ENCODE measurements at regions not wholly inside any gene's neighbourhood (a gene's known extent, or its start where the extent isn't known, plus 50 kb on each side); places are given as distances from the start of the nearest gene placed in this dataset.

DNA sequence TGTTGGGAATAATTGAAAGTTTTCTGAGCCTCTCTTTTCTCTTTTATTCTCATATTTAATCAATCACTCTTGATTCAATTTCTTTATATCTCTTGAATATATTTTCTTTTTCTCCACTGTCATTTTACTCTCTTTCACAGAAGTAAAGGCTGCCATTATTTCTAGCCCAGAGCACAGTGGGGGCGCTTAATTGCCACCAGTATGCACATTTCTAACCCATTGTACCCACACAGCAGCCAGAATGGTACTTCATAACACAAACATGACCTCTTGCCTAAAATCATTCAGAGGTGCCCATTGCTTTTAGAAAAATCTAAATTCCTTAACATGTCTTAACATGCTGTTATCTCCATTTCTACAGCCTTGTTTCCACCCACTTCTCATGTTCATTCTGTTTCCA is 190.2 kb upstream of the LMO3 start:
- TF ChIP-seq, protein P1, sequence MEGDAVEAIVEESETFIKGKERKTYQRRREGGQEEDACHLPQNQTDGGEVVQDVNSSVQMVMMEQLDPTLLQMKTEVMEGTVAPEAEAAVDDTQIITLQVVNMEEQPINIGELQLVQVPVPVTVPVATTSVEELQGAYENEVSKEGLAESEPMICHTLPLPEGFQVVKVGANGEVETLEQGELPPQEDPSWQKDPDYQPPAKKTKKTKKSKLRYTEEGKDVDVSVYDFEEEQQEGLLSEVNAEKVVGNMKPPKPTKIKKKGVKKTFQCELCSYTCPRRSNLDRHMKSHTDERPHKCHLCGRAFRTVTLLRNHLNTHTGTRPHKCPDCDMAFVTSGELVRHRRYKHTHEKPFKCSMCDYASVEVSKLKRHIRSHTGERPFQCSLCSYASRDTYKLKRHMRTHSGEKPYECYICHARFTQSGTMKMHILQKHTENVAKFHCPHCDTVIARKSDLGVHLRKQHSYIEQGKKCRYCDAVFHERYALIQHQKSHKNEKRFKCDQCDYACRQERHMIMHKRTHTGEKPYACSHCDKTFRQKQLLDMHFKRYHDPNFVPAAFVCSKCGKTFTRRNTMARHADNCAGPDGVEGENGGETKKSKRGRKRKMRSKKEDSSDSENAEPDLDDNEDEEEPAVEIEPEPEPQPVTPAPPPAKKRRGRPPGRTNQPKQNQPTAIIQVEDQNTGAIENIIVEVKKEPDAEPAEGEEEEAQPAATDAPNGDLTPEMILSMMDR (IDR thresholded peaks at IDR 0.05): no peak
- no peak for TF ChIP-seq EZH2 (IDR thresholded peaks at IDR 0.05; ENCODE audit: borderline replicate concordance, insufficient read depth, low read depth, low read length, poor library complexity, severe bottlenecking)
- Histone ChIP-seq H2AFZ (ENCODE audit: insufficient read depth, low read depth, low read length, poor library complexity, severe bottlenecking) (no peak overlapping the region), H3K4me2 (replicated peaks; ENCODE audit: low read depth, low read length, poor library complexity, severe bottlenecking) (no peak overlapping the region), H3K79me2 (ENCODE audit: control insufficient read depth, insufficient read depth, low read length) (no peaks in the 10 kb centered on the region), H3K4me1 (ENCODE audit: control insufficient read depth in 2 of 2, insufficient read depth in 2 of 2, low read length in 2 of 2) (no peaks in the 10 kb centered on the region), H3K27ac (ENCODE audit: low read length in 2 of 2) (no peak overlapping the region), H3K27me3 (replicated peaks in 1 of 4; ENCODE audit: control extremely low read depth in 1 of 4, control insufficient read depth in 3 of 4, insufficient read depth in 4 of 4, low read length in 3 of 4) (no peaks in the 10 kb centered on the region), H3K4me3 (ENCODE audit: control extremely low read depth in 1 of 5, extremely low read depth in 1 of 5, insufficient read depth in 1 of 5, low read depth in 2 of 5, low read length in 4 of 5) (no peak overlapping the region), H3K36me3 (replicated peaks in 1 of 2; ENCODE audit: control extremely low read depth in 1 of 2, control insufficient read depth in 1 of 2, extremely low read depth in 1 of 2, insufficient read depth in 2 of 2, low read length in 1 of 2) (no peaks in the 10 kb centered on the region), H4K20me1 (ENCODE audit: control insufficient read depth, insufficient read depth, low read length, poor library complexity, severe bottlenecking) (no peaks in the 10 kb centered on the region), H3K9me3 (ENCODE audit: control extremely low read depth in 1 of 3, control insufficient read depth in 2 of 3, insufficient read depth in 1 of 3, low read length in 2 of 3) (no peaks in the 10 kb centered on the region), H3K9ac (ENCODE audit: low read length) (no peak overlapping the region)
- POLR2A ChIA-PET: no interaction called here
- no peak for DNase-seq
- Mint-ChIP-seq H3K4me1 (no peaks in the 10 kb centered on the region), H3K27ac (no peak overlapping the region), H3K9me3 (ENCODE audit: insufficient read depth) (no peaks in the 10 kb centered on the region), H3K27me3 (no peaks in the 10 kb centered on the region), H3K4me3 (no peak overlapping the region)
- intact Hi-C loops (cut with micrococcal nuclease): no loop called here
- CTCF ChIA-PET: no interaction called here
- no peak for ATAC-seq (ENCODE audit: low read depth)
- WGBS (ENCODE audit: insufficient coverage): 33% methylated on average over 1 of the region's 1 CpG

DNA sequence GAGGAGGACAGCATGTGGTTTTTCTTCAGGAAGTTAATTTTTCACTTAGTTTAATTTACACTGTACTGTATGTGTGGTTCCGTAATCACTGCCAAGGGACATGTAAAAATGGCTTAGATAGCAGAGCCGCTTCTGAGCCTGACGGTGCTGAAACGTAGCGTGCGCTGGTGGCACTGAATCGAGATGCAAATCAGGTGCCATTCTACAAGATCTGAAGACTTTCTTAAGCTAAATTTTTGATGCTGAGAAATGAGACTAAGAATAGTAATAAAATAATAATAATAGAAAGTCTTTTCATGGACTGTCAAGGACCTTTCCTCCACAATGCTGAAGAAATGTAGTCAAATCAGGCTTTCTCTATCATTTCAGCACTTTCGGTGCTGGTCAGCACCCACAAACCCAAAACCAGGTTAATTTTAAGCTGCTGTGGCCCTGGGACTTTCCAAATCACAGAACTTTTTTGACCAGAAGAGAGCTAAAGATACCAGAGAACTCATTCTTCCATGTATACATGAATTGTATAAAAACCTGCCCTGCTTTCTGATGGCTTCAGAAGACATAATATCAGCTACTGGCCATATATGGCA is 183.3 kb upstream of the LMO3 start:
- no peaks in the 10 kb centered on the region for H3K36me3 ChIP-seq (replicated peaks in 1 of 2; ENCODE audit: control extremely low read depth in 1 of 2, control insufficient read depth in 1 of 2, extremely low read depth in 1 of 2, insufficient read depth in 2 of 2, low read length in 1 of 2)
- H3K4me1 Mint-ChIP-seq: no peaks in the 10 kb centered on the region
- no peak overlapping the region for H3K27ac Mint-ChIP-seq
- TF ChIP-seq, protein P1 (IDR thresholded peaks at IDR 0.05): no peak
- no peaks in the 10 kb centered on the region for H3K9me3 Mint-ChIP-seq (ENCODE audit: insufficient read depth)
- ChIA-PET CTCF (no interaction called here), POLR2A (no interaction called here)
- intact Hi-C loops (cut with micrococcal nuclease): no loop called here
- no peaks in the 10 kb centered on the region for H3K79me2 ChIP-seq (ENCODE audit: control insufficient read depth, insufficient read depth, low read length)
- no peak overlapping the region for H3K4me2 ChIP-seq (replicated peaks; ENCODE audit: low read depth, low read length, poor library complexity, severe bottlenecking)
- no peaks in the 10 kb centered on the region for H3K4me1 ChIP-seq (ENCODE audit: control insufficient read depth in 2 of 2, insufficient read depth in 2 of 2, low read length in 2 of 2)
- H3K9me3 ChIP-seq (ENCODE audit: control extremely low read depth in 1 of 3, control insufficient read depth in 2 of 3, insufficient read depth in 1 of 3, low read length in 2 of 3): peaks cover 0 to 3% (median 0%) of the 10 kb centered on the region in 3 donors
- H3K9ac ChIP-seq (ENCODE audit: low read length): no peak overlapping the region
- no peak overlapping the region for H3K4me3 ChIP-seq (ENCODE audit: control extremely low read depth in 1 of 5, extremely low read depth in 1 of 5, insufficient read depth in 1 of 5, low read depth in 2 of 5, low read length in 4 of 5)
- no peaks in the 10 kb centered on the region for H4K20me1 ChIP-seq (ENCODE audit: control insufficient read depth, insufficient read depth, low read length, poor library complexity, severe bottlenecking)
- no peaks in the 10 kb centered on the region for H3K27me3 Mint-ChIP-seq
- DNase-seq (no peak), ATAC-seq (ENCODE audit: low read depth) (no peak)
- H3K4me3 Mint-ChIP-seq: no peak overlapping the region
- no peak overlapping the region for H3K27ac ChIP-seq (ENCODE audit: low read length in 2 of 2)
- no peaks in the 10 kb centered on the region for H3K27me3 ChIP-seq (replicated peaks in 1 of 4; ENCODE audit: control extremely low read depth in 1 of 4, control insufficient read depth in 3 of 4, insufficient read depth in 4 of 4, low read length in 3 of 4)
- WGBS (ENCODE audit: insufficient coverage): 83% methylated on average over 8 of the region's 8 CpGs
- no peak overlapping the region for H2AFZ ChIP-seq (ENCODE audit: insufficient read depth, low read depth, low read length, poor library complexity, severe bottlenecking)

All from B cell (primary cell).